Neural cell (in vitro differentiated cells): ENCODE measurements at regions not wholly inside any gene's neighbourhood (a gene's known extent, or its start where the extent isn't known, plus 50 kb on each side); places are given as distances from the start of the nearest gene placed in this dataset.

ENCODE experiments used
- H2AFZ ChIP-seq: fragments of 200-600, 300-800 bp; sonication (generic), shearing (Covaris generic); 2 replicates; pipeline ENCODE4 v1.6.0; 2014; ENCODE audit warnings: low read depth, mild to moderate bottlenecking, antibody characterized with exemption, low read length, moderate library complexity
- H3F3A ChIP-seq: fragments of 200-600 bp; shearing (Covaris generic); 2 replicates; pipeline ENCODE4 v1.6.1; 2016; ENCODE audit warnings: mild to moderate bottlenecking, moderate library complexity, mixed read lengths, antibody characterized with exemption, low read length; ENCODE audit not compliant: insufficient read depth, poor library complexity, severe bottlenecking
- H3K27ac ChIP-seq: fragments of 200-600, 300-800 bp; sonication (generic), shearing (Covaris generic); 2 replicates; pipeline ENCODE4 v1.5.1; 2014; ENCODE audit warnings: mild to moderate bottlenecking, low read length, moderate library complexity
- H3K27me3 ChIP-seq: fragments of 300-800, 200-600 bp; sonication (generic), shearing (Covaris generic); 2 replicates; pipeline ENCODE4 v1.6.0; 2014; ENCODE audit warnings: mild to moderate bottlenecking, low read depth, low read length, moderate library complexity; ENCODE audit not compliant: insufficient read depth
- H3K36me3 ChIP-seq: fragments of 300-800, 200-600 bp; sonication (generic), shearing (Covaris generic); 2 replicates; pipeline ENCODE4 v1.5.1; 2014; ENCODE audit warnings: mild to moderate bottlenecking, antibody characterized with exemption, low read length, moderate library complexity; ENCODE audit not compliant: insufficient read depth
- H3K4me2 ChIP-seq: fragments of 300-800, 200-600 bp; sonication (generic), shearing (Covaris generic); 2 replicates; pipeline ENCODE4 v1.6.0; 2014; ENCODE audit warnings: mild to moderate bottlenecking, low read length
- H3K4me3 ChIP-seq: fragments of 300-800, 200-600 bp; sonication (generic), shearing (Covaris generic); 2 replicates; pipeline ENCODE4 v1.5.1; 2014; ENCODE audit warnings: mild to moderate bottlenecking, low read length, moderate library complexity
- H3K79me2 ChIP-seq: fragments of 200-600 bp; shearing (Covaris generic); replicated peaks from 2 replicates; pipeline ENCODE4 v1.6.0; 2014; ENCODE audit warnings: mild to moderate bottlenecking, low read length, moderate library complexity; ENCODE audit not compliant: insufficient read depth
- H3K9ac ChIP-seq: fragments of 300-800, 200-600 bp; sonication (generic), shearing (Covaris generic); 2 replicates; pipeline ENCODE4 v1.6.1; 2016; ENCODE audit warnings: mild to moderate bottlenecking, low read length, mixed read lengths
- H3K9me2 ChIP-seq: fragments of 200-600 bp; shearing (Covaris generic); 2 replicates; pipeline ENCODE4 v1.6.1; 2016; ENCODE audit warnings: mild to moderate bottlenecking, low read length, mixed read lengths; ENCODE audit not compliant: insufficient read depth
- H3K9me3 ChIP-seq: fragments of 200-600, 300-800 bp; sonication (generic), shearing (Covaris generic); 2 replicates; pipeline ENCODE4 v1.6.1; 2016; ENCODE audit warnings: mild to moderate bottlenecking, mixed run types, low read length, moderate library complexity, mixed read lengths
- H4K20me1 ChIP-seq: fragments of 200-600 bp; shearing (Covaris generic); 2 replicates; pipeline ENCODE4 v1.6.1; 2016; ENCODE audit warnings: mild to moderate bottlenecking, mixed run types; ENCODE audit not compliant: insufficient read depth
- CTCF ChIP-seq: fragments of 450-650 bp; IDR thresholded peaks from 2 replicates; pipeline ENCODE4 v1.5.1; 2014; ENCODE audit warnings: antibody characterized with exemption, mild to moderate bottlenecking, moderate library complexity; ENCODE audit not compliant: poor library complexity, severe bottlenecking
- EP300 ChIP-seq: fragments of 450-650 bp; conservative IDR thresholded peaks from 2 replicates; pipeline ENCODE4 v1.6.1; 2014; ENCODE audit warnings: antibody characterized with exemption, mild to moderate bottlenecking, moderate library complexity; ENCODE audit not compliant: poor library complexity, severe bottlenecking
- EZH2 ChIP-seq: fragments of 200-600, 300-800 bp; shearing (Covaris generic), sonication (generic); IDR thresholded peaks from 2 replicates; pipeline ENCODE4 v1.6.1; 2014; ENCODE audit warnings: antibody characterized with exemption, low read length, borderline replicate concordance, mild to moderate bottlenecking; ENCODE audit not compliant: insufficient read depth, poor library complexity, severe bottlenecking
- MXI1 ChIP-seq: fragments of 450-650 bp; conservative IDR thresholded peaks from 2 replicates; pipeline ENCODE4 v1.6.1; 2014; ENCODE audit warnings: antibody characterized with exemption, mild to moderate bottlenecking; ENCODE audit not compliant: poor library complexity, severe bottlenecking
- POLR2AphosphoS5 ChIP-seq: IDR thresholded peaks from 2 replicates; pipeline ENCODE4 v1.6.1; 2012
- RAD21 ChIP-seq: fragments of 450-650 bp; conservative IDR thresholded peaks from 2 replicates; pipeline ENCODE4 v1.6.1; 2014; ENCODE audit warnings: antibody characterized with exemption, mild to moderate bottlenecking, moderate library complexity
- SMC3 ChIP-seq: fragments of 450-650 bp; conservative IDR thresholded peaks from 2 replicates; pipeline ENCODE4 v1.6.1; 2014; ENCODE audit warnings: antibody characterized with exemption, mild to moderate bottlenecking, moderate library complexity; ENCODE audit not compliant: poor library complexity
- TAF1 ChIP-seq: IDR thresholded peaks from 2 replicates; pipeline ENCODE4 v1.6.1; 2012; ENCODE audit warnings: low read depth
- TF ChIP-seq, protein P1 (sequence below): IDR thresholded peaks from 2 replicates; pipeline ENCODE4 v1.6.1; 2012; ENCODE audit warnings: borderline replicate concordance

GRCh38 chr2:111694700-111695101 lies 189.3 kb downstream of the ANAPC1 start:
- no peaks in the 10 kb centered on the region for H3K9me2 ChIP-seq
- peaks cover 9% of the 10 kb centered on the region for H3K9me3 ChIP-seq
- H4K20me1 ChIP-seq, result no peaks in the 10 kb centered on the region
- TF ChIP-seq CTCF (no peak), MXI1 (no peak), RAD21 (no peak), TAF1 (no peak), EZH2 (no peak), SMC3 (no peak), EP300 (no peak), POLR2AphosphoS5 (no peak)
- TF ChIP-seq, protein P1, sequence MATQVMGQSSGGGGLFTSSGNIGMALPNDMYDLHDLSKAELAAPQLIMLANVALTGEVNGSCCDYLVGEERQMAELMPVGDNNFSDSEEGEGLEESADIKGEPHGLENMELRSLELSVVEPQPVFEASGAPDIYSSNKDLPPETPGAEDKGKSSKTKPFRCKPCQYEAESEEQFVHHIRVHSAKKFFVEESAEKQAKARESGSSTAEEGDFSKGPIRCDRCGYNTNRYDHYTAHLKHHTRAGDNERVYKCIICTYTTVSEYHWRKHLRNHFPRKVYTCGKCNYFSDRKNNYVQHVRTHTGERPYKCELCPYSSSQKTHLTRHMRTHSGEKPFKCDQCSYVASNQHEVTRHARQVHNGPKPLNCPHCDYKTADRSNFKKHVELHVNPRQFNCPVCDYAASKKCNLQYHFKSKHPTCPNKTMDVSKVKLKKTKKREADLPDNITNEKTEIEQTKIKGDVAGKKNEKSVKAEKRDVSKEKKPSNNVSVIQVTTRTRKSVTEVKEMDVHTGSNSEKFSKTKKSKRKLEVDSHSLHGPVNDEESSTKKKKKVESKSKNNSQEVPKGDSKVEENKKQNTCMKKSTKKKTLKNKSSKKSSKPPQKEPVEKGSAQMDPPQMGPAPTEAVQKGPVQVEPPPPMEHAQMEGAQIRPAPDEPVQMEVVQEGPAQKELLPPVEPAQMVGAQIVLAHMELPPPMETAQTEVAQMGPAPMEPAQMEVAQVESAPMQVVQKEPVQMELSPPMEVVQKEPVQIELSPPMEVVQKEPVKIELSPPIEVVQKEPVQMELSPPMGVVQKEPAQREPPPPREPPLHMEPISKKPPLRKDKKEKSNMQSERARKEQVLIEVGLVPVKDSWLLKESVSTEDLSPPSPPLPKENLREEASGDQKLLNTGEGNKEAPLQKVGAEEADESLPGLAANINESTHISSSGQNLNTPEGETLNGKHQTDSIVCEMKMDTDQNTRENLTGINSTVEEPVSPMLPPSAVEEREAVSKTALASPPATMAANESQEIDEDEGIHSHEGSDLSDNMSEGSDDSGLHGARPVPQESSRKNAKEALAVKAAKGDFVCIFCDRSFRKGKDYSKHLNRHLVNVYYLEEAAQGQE, result no peak
- H3F3A ChIP-seq, result no peaks in the 10 kb centered on the region
- H2AFZ ChIP-seq, result no peak overlapping the region
- no peak overlapping the region for H3K9ac ChIP-seq
- no peak overlapping the region for H3K4me3 ChIP-seq
- H3K4me2 ChIP-seq, result no peak overlapping the region
- no peaks in the 10 kb centered on the region for H3K79me2 ChIP-seq
- no peaks in the 10 kb centered on the region for H3K36me3 ChIP-seq
- no peak overlapping the region for H3K27ac ChIP-seq
- H3K27me3 ChIP-seq, result no peaks in the 10 kb centered on the region

GRCh38 chr2:111695441-111696007 lies 188.5 kb downstream of the ANAPC1 start:
- Histone ChIP-seq H2AFZ (no peak overlapping the region), H3K9ac (no peak overlapping the region), H3K9me3 (peaks cover 9% of the 10 kb centered on the region), H3F3A (no peaks in the 10 kb centered on the region), H3K4me2 (no peak overlapping the region), H3K4me3 (no peak overlapping the region), H3K27me3 (no peaks in the 10 kb centered on the region), H3K79me2 (no peaks in the 10 kb centered on the region), H4K20me1 (no peaks in the 10 kb centered on the region), H3K27ac (no peak overlapping the region), H3K36me3 (no peaks in the 10 kb centered on the region), H3K9me2 (no peaks in the 10 kb centered on the region)
- TF ChIP-seq RAD21 (no peak), MXI1 (no peak), EP300 (no peak), CTCF (no peak), POLR2AphosphoS5 (no peak), TAF1 (no peak), EZH2 (no peak)
- TF ChIP-seq, protein P1, result no peak
